DND-41 (cell line): ENCODE measurements at regions not wholly inside any gene's neighbourhood (a gene's known extent, or its start where the extent isn't known, plus 50 kb on each side); places are given as distances from the start of the nearest gene placed in this dataset.

ENCODE experiments used
- EZH2 ChIP-seq: IDR thresholded peaks from 3 replicates; pipeline ENCODE4 v1.6.1; 2012; ENCODE audit warnings: borderline replicate concordance, low read depth, mild to moderate bottlenecking, moderate library complexity, low read length, inconsistent platforms; ENCODE audit not compliant: severe bottlenecking
- TF ChIP-seq, protein P1 (sequence below): IDR thresholded peaks from 2 replicates; pipeline ENCODE4 v1.5.1; 2012; ENCODE audit warnings: borderline replicate concordance, low read length, moderate library complexity, mild to moderate bottlenecking; ENCODE audit not compliant: poor library complexity, severe bottlenecking; ENCODE audit errors: extremely low read depth

DNA sequence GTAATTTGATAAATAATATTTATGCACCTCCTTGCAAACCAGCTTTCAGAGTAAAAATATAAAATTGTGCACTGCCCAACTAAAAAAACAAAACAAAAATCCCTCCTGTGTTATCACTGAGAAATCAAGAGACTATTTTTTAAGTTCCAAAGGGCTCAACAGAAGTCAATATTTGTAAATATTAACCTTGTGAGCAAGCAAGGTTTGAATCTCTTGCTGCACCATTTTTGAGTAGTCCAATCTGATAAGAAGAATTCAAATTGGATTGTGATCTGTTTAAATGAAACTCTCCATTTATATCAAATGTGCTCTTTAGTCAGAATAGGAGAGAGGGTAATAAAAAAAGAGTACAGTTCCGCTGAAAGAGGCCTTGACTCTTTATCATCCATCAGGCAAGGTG lies 520.2 kb downstream of the RAB28 start:
- TF ChIP-seq, protein P1, sequence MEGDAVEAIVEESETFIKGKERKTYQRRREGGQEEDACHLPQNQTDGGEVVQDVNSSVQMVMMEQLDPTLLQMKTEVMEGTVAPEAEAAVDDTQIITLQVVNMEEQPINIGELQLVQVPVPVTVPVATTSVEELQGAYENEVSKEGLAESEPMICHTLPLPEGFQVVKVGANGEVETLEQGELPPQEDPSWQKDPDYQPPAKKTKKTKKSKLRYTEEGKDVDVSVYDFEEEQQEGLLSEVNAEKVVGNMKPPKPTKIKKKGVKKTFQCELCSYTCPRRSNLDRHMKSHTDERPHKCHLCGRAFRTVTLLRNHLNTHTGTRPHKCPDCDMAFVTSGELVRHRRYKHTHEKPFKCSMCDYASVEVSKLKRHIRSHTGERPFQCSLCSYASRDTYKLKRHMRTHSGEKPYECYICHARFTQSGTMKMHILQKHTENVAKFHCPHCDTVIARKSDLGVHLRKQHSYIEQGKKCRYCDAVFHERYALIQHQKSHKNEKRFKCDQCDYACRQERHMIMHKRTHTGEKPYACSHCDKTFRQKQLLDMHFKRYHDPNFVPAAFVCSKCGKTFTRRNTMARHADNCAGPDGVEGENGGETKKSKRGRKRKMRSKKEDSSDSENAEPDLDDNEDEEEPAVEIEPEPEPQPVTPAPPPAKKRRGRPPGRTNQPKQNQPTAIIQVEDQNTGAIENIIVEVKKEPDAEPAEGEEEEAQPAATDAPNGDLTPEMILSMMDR, result no peak
- TF ChIP-seq EZH2, result no peak
